ENCODE measurements at regions not wholly inside any gene's neighbourhood (a gene's known extent, or its start where the extent isn't known, plus 50 kb on each side); places are given as distances from the start of the nearest gene placed in this dataset.

DNA sequence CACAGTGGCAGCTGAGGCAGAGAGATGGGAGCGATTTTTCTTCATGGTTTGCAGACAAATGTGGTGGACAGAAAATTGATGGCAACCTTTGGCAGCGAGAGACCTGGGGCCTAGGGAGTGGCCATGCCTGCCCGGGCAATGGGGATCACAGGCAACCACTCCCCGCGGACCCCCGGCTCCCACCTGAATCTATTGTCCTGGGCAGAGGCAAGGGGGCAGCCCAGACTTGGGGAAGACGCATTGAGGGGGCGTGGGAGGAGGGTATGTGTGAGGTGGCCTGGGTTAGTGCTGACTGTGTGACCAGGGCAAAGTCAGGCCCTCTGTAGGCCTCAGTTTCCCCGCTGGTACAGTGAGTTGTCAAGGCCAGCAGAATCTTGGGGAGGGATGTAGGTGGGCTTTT is 53.6 kb upstream of the BLCAP start:
- no peaks in the 10 kb centered on the region for H3K4me1 Mint-ChIP-seq (ENCODE audit: low read depth)
- no peaks in the 10 kb centered on the region for H3K36me3 Mint-ChIP-seq (ENCODE audit: low read depth)
- no peak overlapping the region for H3K4me3 Mint-ChIP-seq
- peaks cover 72% of the 10 kb centered on the region for H3K27me3 Mint-ChIP-seq
- DNase-seq, result no peak
- H3K27ac Mint-ChIP-seq, result no peak overlapping the region
- peaks cover 7% of the 10 kb centered on the region for H3K9me3 Mint-ChIP-seq

DNA sequence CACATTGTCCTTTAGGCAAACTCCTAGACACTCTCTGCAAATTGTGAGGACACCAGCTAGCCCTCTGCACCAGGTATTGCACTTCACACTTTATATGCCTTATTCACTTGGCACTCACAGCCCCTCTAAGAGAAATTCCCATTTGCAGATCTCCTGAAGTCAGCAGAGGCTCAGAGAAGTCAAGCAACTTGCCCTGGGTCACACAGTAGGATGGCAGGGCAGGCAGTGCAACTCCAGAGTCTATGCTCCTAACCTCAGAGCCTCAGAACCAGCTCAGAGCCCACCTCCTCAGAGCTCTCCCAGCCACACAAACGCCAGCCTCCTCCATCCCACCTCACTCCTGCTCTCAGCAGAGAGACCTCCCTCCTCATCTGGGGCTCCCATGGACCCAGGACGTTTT is 52.4 kb upstream of the BLCAP start:
- Mint-ChIP-seq H3K4me1 (ENCODE audit: low read depth) (no peaks in the 10 kb centered on the region), H3K9me3 (no peaks in the 10 kb centered on the region), H3K27me3 (peaks cover 61% of the 10 kb centered on the region), H3K4me3 (no peak overlapping the region), H3K27ac (no peak overlapping the region), H3K36me3 (ENCODE audit: low read depth) (no peaks in the 10 kb centered on the region)
- DNase-seq, result no peak

DNA sequence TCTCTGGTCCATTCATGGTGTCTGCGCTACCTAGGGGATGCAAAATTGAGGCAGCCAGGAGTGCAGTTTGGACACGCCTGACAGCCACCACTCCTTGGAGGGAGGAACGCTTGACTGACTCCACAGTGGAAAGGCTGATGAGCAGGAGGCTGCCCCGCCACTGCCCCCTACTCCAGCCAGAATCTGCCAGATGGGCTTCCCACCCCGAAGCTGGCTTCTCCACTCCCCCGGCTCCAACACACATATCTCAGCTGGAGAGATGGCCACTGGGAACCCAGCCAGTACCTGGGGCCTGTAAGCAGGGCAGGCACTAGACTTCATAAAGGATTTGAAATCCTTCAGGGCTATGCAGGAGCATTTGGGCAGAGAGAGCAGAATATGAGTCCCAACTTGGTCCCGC is 51.4 kb upstream of the BLCAP start:
- Mint-ChIP-seq H3K36me3 (ENCODE audit: low read depth) (no peaks in the 10 kb centered on the region), H3K27ac (no peak overlapping the region), H3K4me1 (ENCODE audit: low read depth) (no peaks in the 10 kb centered on the region), H3K4me3 (no peak overlapping the region), H3K27me3 (peaks cover 52% of the 10 kb centered on the region), H3K9me3 (no peaks in the 10 kb centered on the region)
- no peak for DNase-seq

- H3K9me3 Mint-ChIP-seq, result no peaks in the 10 kb centered on the region
- DNase-seq, result no peak
- peaks cover 59% of the 10 kb centered on the region for H3K27me3 Mint-ChIP-seq
- no peaks in the 10 kb centered on the region for H3K4me1 Mint-ChIP-seq (ENCODE audit: low read depth)
- no peak overlapping the region for H3K27ac Mint-ChIP-seq
- H3K4me3 Mint-ChIP-seq, result no peak overlapping the region
- no peaks in the 10 kb centered on the region for H3K36me3 Mint-ChIP-seq (ENCODE audit: low read depth)
Observed at GRCh38 chr20:37577981-37578380, 50.3 kb upstream of the BLCAP start.

Data from activated T-cell treated with anti-CD3 and anti-CD28 coated beads, Interleukin-2, amount 50 U/mL, for 24 hours (primary cell).